CD4-positive, alpha-beta T cell treated with Interleukin-21 for 1 hour (primary cell): ENCODE measurements at regions not wholly inside any gene's neighbourhood (a gene's known extent, or its start where the extent isn't known, plus 50 kb on each side); places are given as distances from the start of the nearest gene placed in this dataset.

ENCODE experiments used
- DNase-seq: peaks from one replicate; pipeline ENCODE4 v3.0.0-alpha.2; 2020

- DNase-seq = no peak
Observed at GRCh38 chr6:170131351-170131750, 159.5 kb downstream of the DLL1 start.

GRCh38 chr6:170130771-170131241 lies 160.1 kb downstream of the DLL1 start:
- no peak for DNase-seq

- DNase-seq = no peak
Observed at GRCh38 chr6:170130201-170130621, 160.7 kb downstream of the DLL1 start.

GRCh38 chr6:170129691-170130171 lies 161.1 kb downstream of the DLL1 start:
- DNase-seq = no peak

GRCh38 chr6:170128811-170129681 lies 161.8 kb downstream of the DLL1 start:
- DNase-seq = no peak

- DNase-seq = no peak
Observed at GRCh38 chr6:170128346-170128745, 162.5 kb downstream of the DLL1 start.

- no peak for DNase-seq
Observed at GRCh38 chr6:170127151-170127550, 163.7 kb downstream of the DLL1 start.

GRCh38 chr6:170125456-170126300 lies 165.2 kb downstream of the DLL1 start:
- DNase-seq = no peak

- no peak for DNase-seq
Observed at GRCh38 chr6:170124836-170125235, 166.0 kb downstream of the DLL1 start.

- DNase-seq = no peak
Observed at GRCh38 chr6:170124150-170124549, 166.7 kb downstream of the DLL1 start.

- DNase-seq = no peak
Observed at GRCh38 chr6:170122651-170123050, 168.2 kb downstream of the DLL1 start.

- no peak for DNase-seq
Observed at GRCh38 chr6:170117111-170117972, 173.5 kb downstream of the DLL1 start.

GRCh38 chr6:170116636-170117035 lies 174.2 kb downstream of the DLL1 start:
- no peak for DNase-seq

- DNase-seq = no peak
Observed at GRCh38 chr6:170114956-170115855, 175.7 kb downstream of the DLL1 start.

- no peak for DNase-seq
Observed at GRCh38 chr6:170114187-170114945, 176.5 kb downstream of the DLL1 start.

- no peak for DNase-seq
Observed at GRCh38 chr6:170113141-170113540, 177.7 kb downstream of the DLL1 start.

GRCh38 chr6:170112583-170112860 lies 178.4 kb downstream of the DLL1 start:
- DNase-seq = no peak

GRCh38 chr6:170111816-170112582 lies 178.9 kb downstream of the DLL1 start:
- no peak for DNase-seq

GRCh38 chr6:170111141-170111664 lies 179.7 kb downstream of the DLL1 start:
- no peak for DNase-seq
